ENCODE measurements at regions not wholly inside any gene's neighbourhood (a gene's known extent, or its start where the extent isn't known, plus 50 kb on each side); places are given as distances from the start of the nearest gene placed in this dataset.

DNA sequence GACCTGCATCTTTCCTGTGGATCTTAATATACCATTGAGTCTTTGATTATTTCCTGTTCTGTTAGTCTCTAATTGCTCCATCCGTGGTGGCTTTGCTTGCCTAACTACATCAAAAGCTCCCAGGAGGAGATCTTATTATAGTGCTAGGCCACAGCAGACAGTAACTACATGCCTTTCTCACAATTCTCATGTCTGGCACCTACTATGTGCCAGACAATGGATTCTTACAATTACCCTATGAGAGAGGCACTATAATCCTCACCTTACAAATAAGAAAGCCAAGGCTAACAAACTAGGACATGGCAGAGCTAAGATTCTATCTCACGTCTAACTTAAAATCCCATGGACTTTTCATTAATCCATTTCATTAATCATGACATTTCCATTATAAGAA lies 70.3 kb upstream of the TARS1 start:
- TF ChIP-seq, protein P1, sequence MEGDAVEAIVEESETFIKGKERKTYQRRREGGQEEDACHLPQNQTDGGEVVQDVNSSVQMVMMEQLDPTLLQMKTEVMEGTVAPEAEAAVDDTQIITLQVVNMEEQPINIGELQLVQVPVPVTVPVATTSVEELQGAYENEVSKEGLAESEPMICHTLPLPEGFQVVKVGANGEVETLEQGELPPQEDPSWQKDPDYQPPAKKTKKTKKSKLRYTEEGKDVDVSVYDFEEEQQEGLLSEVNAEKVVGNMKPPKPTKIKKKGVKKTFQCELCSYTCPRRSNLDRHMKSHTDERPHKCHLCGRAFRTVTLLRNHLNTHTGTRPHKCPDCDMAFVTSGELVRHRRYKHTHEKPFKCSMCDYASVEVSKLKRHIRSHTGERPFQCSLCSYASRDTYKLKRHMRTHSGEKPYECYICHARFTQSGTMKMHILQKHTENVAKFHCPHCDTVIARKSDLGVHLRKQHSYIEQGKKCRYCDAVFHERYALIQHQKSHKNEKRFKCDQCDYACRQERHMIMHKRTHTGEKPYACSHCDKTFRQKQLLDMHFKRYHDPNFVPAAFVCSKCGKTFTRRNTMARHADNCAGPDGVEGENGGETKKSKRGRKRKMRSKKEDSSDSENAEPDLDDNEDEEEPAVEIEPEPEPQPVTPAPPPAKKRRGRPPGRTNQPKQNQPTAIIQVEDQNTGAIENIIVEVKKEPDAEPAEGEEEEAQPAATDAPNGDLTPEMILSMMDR (IDR thresholded peaks at IDR 0.05), result no peak
- TF ChIP-seq EP300 (IDR thresholded peaks at IDR 0.05) (no peak), POLR2A (IDR thresholded peaks at IDR 0.05) (no peak)

Data from ovary (tissue), 3 donors.